MCF 10A (cell line): ENCODE measurements at regions not wholly inside any gene's neighbourhood (a gene's known extent, or its start where the extent isn't known, plus 50 kb on each side); places are given as distances from the start of the nearest gene placed in this dataset.

Experiments
- BruUV-seq: library from RNA; stranded (reverse); fragments of 400-500 nt; replicated peaks from 2 replicates; lab custom pipeline; 2021; lab: Mats Ljungman, UMichigan
- CTCF ChIA-PET: fragments of 300-600 bp; sonication (Branson Sonifier 250); formaldehyde crosslinking; extraction: SDS; loops from one replicate; lab custom pipeline; 2021; ENCODE audit warnings: antibody characterized with exemption, inconsistent platforms; lab: Yijun Ruan, JAX
- POLR2A ChIA-PET: fragments of 300-600, 350-650 bp; sonication (Branson Sonifier 250); formaldehyde crosslinking; extraction: SDS; loops from one replicate; lab custom pipeline; 2020; ENCODE audit warnings: antibody characterized with exemption, inconsistent platforms; lab: Yijun Ruan, JAX
- DNase-seq: peaks from one replicate; pipeline ENCODE4 v3.0.0-alpha.2; 2018; ENCODE audit not compliant: unreplicated experiment
- H3K27ac Mint-ChIP-seq: one replicate; pipeline ENCODE4 v1.8.0; 2022; ENCODE audit warnings: mild to moderate bottlenecking, low read depth, mixed read lengths; ENCODE audit not compliant: unreplicated experiment
- H3K27me3 Mint-ChIP-seq: one replicate; pipeline ENCODE4 v1.8.0; 2022; ENCODE audit warnings: mixed read lengths; ENCODE audit not compliant: insufficient read depth, unreplicated experiment
- H3K36me3 Mint-ChIP-seq: one replicate; pipeline ENCODE4 v1.8.0; 2022; ENCODE audit warnings: mild to moderate bottlenecking, moderate library complexity, mixed read lengths; ENCODE audit not compliant: insufficient read depth, unreplicated experiment
- H3K4me1 Mint-ChIP-seq: one replicate; pipeline ENCODE4 v1.8.0; 2022; ENCODE audit warnings: mixed read lengths; ENCODE audit not compliant: insufficient read depth, unreplicated experiment
- H3K4me3 Mint-ChIP-seq: one replicate; pipeline ENCODE4 v1.8.0; 2022; ENCODE audit warnings: mild to moderate bottlenecking, moderate library complexity, mixed read lengths; ENCODE audit not compliant: unreplicated experiment
- H3K9me3 Mint-ChIP-seq: one replicate; pipeline ENCODE4 v1.8.0; 2022; ENCODE audit warnings: mixed read lengths; ENCODE audit not compliant: unreplicated experiment
- intact Hi-C: fragments of 100-400 bp; cut with micrococcal nuclease; formaldehyde crosslinking; loops from 2 replicates; pipeline ENCODE4 v1.14.1; 2022
- TF ChIP-seq, protein P1 (sequence below): fragments of 200-600 bp; IDR thresholded peaks from one replicate; pipeline ENCODE4 v1.8.0; 2022; ENCODE audit warnings: antibody characterized with exemption, mild to moderate bottlenecking; ENCODE audit not compliant: unreplicated experiment

DNA sequence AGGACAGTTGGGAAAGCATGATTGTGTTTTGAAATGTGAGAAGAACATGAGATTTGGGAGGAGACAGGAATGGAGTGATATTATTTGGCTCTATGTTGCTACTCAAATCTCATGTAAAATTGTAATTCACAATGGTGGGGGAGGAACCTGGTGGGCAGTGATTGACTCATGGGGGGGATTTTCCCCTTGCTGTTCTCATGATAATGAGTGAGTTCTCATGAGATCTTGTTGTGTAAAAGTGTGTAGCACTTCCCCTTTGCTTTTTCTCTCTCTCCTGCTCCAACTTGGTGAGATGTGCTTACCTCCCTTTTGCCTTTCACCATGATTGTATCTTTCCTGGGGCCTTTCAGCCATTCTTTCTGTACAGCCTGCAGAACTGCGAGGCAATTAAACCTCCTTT is 1261.0 kb upstream of the ATXN8OS start:
- intact Hi-C loops: no loop called here
- BruUV-seq: no TSS peak
- H3K4me3 Mint-ChIP-seq: no peak overlapping the region
- H3K4me1 Mint-ChIP-seq: peaks cover 20% of the 10 kb centered on the region
- peaks cover 14% of the 10 kb centered on the region for H3K9me3 Mint-ChIP-seq
- H3K27me3 Mint-ChIP-seq: no peaks in the 10 kb centered on the region
- DNase-seq: no peak
- no peak overlapping the region for H3K27ac Mint-ChIP-seq
- H3K36me3 Mint-ChIP-seq: no peaks in the 10 kb centered on the region
- TF ChIP-seq, protein P1, sequence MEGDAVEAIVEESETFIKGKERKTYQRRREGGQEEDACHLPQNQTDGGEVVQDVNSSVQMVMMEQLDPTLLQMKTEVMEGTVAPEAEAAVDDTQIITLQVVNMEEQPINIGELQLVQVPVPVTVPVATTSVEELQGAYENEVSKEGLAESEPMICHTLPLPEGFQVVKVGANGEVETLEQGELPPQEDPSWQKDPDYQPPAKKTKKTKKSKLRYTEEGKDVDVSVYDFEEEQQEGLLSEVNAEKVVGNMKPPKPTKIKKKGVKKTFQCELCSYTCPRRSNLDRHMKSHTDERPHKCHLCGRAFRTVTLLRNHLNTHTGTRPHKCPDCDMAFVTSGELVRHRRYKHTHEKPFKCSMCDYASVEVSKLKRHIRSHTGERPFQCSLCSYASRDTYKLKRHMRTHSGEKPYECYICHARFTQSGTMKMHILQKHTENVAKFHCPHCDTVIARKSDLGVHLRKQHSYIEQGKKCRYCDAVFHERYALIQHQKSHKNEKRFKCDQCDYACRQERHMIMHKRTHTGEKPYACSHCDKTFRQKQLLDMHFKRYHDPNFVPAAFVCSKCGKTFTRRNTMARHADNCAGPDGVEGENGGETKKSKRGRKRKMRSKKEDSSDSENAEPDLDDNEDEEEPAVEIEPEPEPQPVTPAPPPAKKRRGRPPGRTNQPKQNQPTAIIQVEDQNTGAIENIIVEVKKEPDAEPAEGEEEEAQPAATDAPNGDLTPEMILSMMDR: no peak
- POLR2A ChIA-PET: no interaction called here
- CTCF ChIA-PET: no interaction called here

DNA sequence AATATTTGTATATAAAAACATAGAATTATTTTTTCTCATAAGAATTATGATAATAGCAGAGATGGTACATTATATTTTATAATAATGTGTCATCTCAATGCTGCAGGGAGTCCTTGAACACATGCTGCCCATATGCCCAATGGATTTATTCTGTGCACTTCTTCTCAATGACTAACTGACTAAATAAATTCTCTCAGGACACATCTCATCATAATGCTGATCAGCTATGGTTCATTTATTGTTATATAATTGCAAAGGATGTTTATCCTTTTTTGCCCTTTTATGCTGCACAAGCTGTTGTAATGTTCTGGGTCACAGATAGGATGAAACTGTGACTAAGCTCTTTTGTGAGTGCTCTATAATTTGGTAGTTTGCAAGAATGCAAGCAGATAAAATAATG is 1273.3 kb upstream of the ATXN8OS start:
- DNase-seq: no peak
- H3K9me3 Mint-ChIP-seq: no peaks in the 10 kb centered on the region
- no peaks in the 10 kb centered on the region for H3K4me1 Mint-ChIP-seq
- H3K27ac Mint-ChIP-seq: no peak overlapping the region
- POLR2A ChIA-PET: no interaction called here
- CTCF ChIA-PET: interaction anchor here (0.7 kb wide), 2 partner anchors 37 to 249 kb away, joined by 3 to 4 read pairs; no protein-coding TSS in a partner anchor
- intact Hi-C loops: no loop called here
- H3K4me3 Mint-ChIP-seq: no peak overlapping the region
- no TSS peak for BruUV-seq
- no peaks in the 10 kb centered on the region for H3K27me3 Mint-ChIP-seq
- H3K36me3 Mint-ChIP-seq: no peaks in the 10 kb centered on the region
- TF ChIP-seq, protein P1: no peak

DNA sequence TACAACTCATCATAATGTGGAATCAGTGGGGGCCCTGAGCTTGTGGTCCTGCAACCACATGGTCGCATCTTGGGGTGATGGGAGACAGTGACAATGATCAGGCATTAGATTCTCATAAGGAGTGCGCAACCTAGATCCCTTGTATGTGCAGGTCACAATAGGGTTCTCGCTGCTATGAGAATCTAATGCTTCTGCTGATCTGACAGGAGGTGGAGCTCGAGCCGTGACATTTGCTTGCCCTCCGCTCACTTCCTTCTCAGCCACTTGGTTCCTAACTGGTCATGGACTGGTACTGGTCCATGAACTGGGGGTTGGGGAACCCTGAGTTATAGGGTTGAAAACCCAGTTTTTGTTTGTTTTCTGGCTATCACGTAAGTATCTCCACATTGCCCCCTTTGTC is 1290.9 kb upstream of the ATXN8OS start:
- Mint-ChIP-seq H3K4me1 (no peaks in the 10 kb centered on the region), H3K36me3 (no peaks in the 10 kb centered on the region), H3K4me3 (no peak overlapping the region), H3K27ac (no peak overlapping the region), H3K9me3 (no peaks in the 10 kb centered on the region), H3K27me3 (no peaks in the 10 kb centered on the region)
- POLR2A ChIA-PET: interaction anchor here (1.6 kb wide), 1 partner anchor 14 kb away, joined by 3 read pairs; no protein-coding TSS in a partner anchor
- no TSS peak for BruUV-seq
- intact Hi-C loops: no loop called here
- CTCF ChIA-PET: no interaction called here
- no peak for DNase-seq
- TF ChIP-seq, protein P1: no peak

DNA sequence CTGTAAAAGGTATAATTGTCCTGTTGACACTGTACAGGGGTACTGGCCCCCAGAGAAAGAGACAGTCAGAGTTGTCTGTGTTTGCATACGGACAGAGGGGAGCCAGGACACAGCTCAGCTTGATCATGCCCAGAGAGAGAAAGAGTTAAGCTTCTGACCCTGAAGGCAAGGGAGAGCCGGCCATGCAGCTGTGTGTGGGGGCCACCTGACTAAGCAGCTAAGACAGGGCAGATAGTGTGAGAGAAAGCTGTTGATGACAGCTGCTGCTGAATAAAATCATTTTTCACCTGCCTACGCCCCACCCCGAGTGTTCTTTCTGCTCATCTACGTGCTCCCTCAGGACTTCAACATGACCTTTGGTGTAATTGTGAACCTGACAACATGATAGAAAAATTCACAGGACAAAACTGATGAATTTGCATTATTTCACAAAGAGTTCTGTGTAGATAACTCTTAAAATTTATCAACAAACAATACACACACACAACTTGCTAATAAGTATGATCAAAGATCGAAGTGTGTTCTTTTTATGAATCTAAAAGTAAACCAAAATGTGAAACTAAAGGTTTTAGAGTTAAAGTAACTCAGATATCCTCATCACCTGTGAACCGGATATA is 1294.3 kb upstream of the ATXN8OS start:
- no peaks in the 10 kb centered on the region for H3K36me3 Mint-ChIP-seq
- ChIA-PET POLR2A (no interaction called here), CTCF (interaction anchor here (0.5 kb wide), 1 partner anchor 476 kb away, joined by 3 read pairs; no protein-coding TSS in a partner anchor)
- H3K4me3 Mint-ChIP-seq: no peak overlapping the region
- H3K27ac Mint-ChIP-seq: no peak overlapping the region
- no peaks in the 10 kb centered on the region for H3K27me3 Mint-ChIP-seq
- H3K4me1 Mint-ChIP-seq: no peaks in the 10 kb centered on the region
- H3K9me3 Mint-ChIP-seq: no peaks in the 10 kb centered on the region
- no TSS peak for BruUV-seq
- TF ChIP-seq, protein P1: no peak
- DNase-seq: no peak
- intact Hi-C loops: loop anchor here (5.0 kb wide), 1 partner anchor 509 kb away; no protein-coding TSS in a partner anchor
